ENCODE measurements at regions not wholly inside any gene's neighbourhood (a gene's known extent, or its start where the extent isn't known, plus 50 kb on each side); places are given as distances from the start of the nearest gene placed in this dataset.

- Mint-ChIP-seq H3K9me3 (no peaks in the 10 kb centered on the region), H3K4me1 (no peaks in the 10 kb centered on the region), H3K36me3 (ENCODE audit: low read depth) (no peaks in the 10 kb centered on the region), H3K4me3 (no peak overlapping the region), H3K27ac (no peak overlapping the region), H3K27me3 (ENCODE audit: insufficient read depth) (no peaks in the 10 kb centered on the region)
- WGBS, 2 experiments (ENCODE audit: insufficient coverage in 1 of 2, insufficient read length in 1 of 2), result no CpG with 5 or more reads among the region's 1 CpG
- no peak for TF ChIP-seq CTCF (conservative IDR thresholded peaks at IDR 0.05)
- Histone ChIP-seq H3K27me3 (ENCODE audit: control insufficient read depth, insufficient read depth, low read length, poor library complexity, severe bottlenecking) (no peaks in the 10 kb centered on the region), H3K4me1 (ENCODE audit: control insufficient read depth, insufficient read depth, low read length) (no peaks in the 10 kb centered on the region), H3K27ac (ENCODE audit: low read depth, low read length) (no peak overlapping the region), H3K9me3 (ENCODE audit: control insufficient read depth, low read length) (no peaks in the 10 kb centered on the region), H3K9ac (ENCODE audit: extremely low read depth, low read length, poor library complexity, severe bottlenecking) (no peak overlapping the region), H3K4me3 (ENCODE audit: low read length) (no peak overlapping the region), H3K36me3 (ENCODE audit: control insufficient read depth, insufficient read depth, low read length) (no peaks in the 10 kb centered on the region)
- DNase-seq, result no peak
Measured at GRCh38 chr18:38759457-38759856, 1193.9 kb upstream of the CELF4 start.

- Mint-ChIP-seq H3K27ac (no peak overlapping the region), H3K36me3 (ENCODE audit: low read depth) (no peaks in the 10 kb centered on the region), H3K4me3 (no peak overlapping the region), H3K27me3 (ENCODE audit: insufficient read depth) (no peaks in the 10 kb centered on the region), H3K4me1 (no peaks in the 10 kb centered on the region), H3K9me3 (no peaks in the 10 kb centered on the region)
- no peak overlapping the region for H3K4me3 ChIP-seq (ENCODE audit: low read length)
- H3K4me1 ChIP-seq (ENCODE audit: control insufficient read depth, insufficient read depth, low read length), result no peaks in the 10 kb centered on the region
- no peak for TF ChIP-seq CTCF (conservative IDR thresholded peaks at IDR 0.05)
- no peaks in the 10 kb centered on the region for H3K36me3 ChIP-seq (ENCODE audit: control insufficient read depth, insufficient read depth, low read length)
- WGBS, 2 experiments (ENCODE audit: insufficient coverage in 1 of 2, insufficient read length in 1 of 2), result 94% methylated on average over 1 of the region's 2 CpGs; no CpG with 5 or more reads in 1 of the 2 experiments
- no peaks in the 10 kb centered on the region for H3K27me3 ChIP-seq (ENCODE audit: control insufficient read depth, insufficient read depth, low read length, poor library complexity, severe bottlenecking)
- H3K9me3 ChIP-seq (ENCODE audit: control insufficient read depth, low read length), result no peaks in the 10 kb centered on the region
- H3K27ac ChIP-seq (ENCODE audit: low read depth, low read length), result no peak overlapping the region
- no peak overlapping the region for H3K9ac ChIP-seq (ENCODE audit: extremely low read depth, low read length, poor library complexity, severe bottlenecking)
- no peak for DNase-seq
Measured at GRCh38 chr18:38756436-38756835, 1190.8 kb upstream of the CELF4 start.

GRCh38 chr18:38752430-38752829 is 1186.8 kb upstream of the CELF4 start:
- H3K4me1 Mint-ChIP-seq, result no peaks in the 10 kb centered on the region
- H3K36me3 Mint-ChIP-seq (ENCODE audit: low read depth), result no peaks in the 10 kb centered on the region
- Histone ChIP-seq H3K4me3 (ENCODE audit: low read length) (no peak overlapping the region), H3K4me1 (ENCODE audit: control insufficient read depth, insufficient read depth, low read length) (no peaks in the 10 kb centered on the region), H3K27me3 (ENCODE audit: control insufficient read depth, insufficient read depth, low read length, poor library complexity, severe bottlenecking) (no peaks in the 10 kb centered on the region), H3K9ac (ENCODE audit: extremely low read depth, low read length, poor library complexity, severe bottlenecking) (no peak overlapping the region), H3K9me3 (ENCODE audit: control insufficient read depth, low read length) (no peaks in the 10 kb centered on the region), H3K27ac (ENCODE audit: low read depth, low read length) (no peak overlapping the region), H3K36me3 (ENCODE audit: control insufficient read depth, insufficient read depth, low read length) (no peaks in the 10 kb centered on the region)
- DNase-seq, result no peak
- WGBS, 2 experiments (ENCODE audit: insufficient coverage in 1 of 2, insufficient read length in 1 of 2), result 86% methylated on average over 1 of the region's 1 CpG; no CpG with 5 or more reads in 1 of the 2 experiments
- no peaks in the 10 kb centered on the region for H3K27me3 Mint-ChIP-seq (ENCODE audit: insufficient read depth)
- H3K9me3 Mint-ChIP-seq, result no peaks in the 10 kb centered on the region
- H3K4me3 Mint-ChIP-seq, result no peak overlapping the region
- TF ChIP-seq CTCF (conservative IDR thresholded peaks at IDR 0.05), result no peak
- no peak overlapping the region for H3K27ac Mint-ChIP-seq

All from endodermal cell (in vitro differentiated cells).